Tibial artery (tissue), 4 donors: ENCODE measurements at regions not wholly inside any gene's neighbourhood (a gene's known extent, or its start where the extent isn't known, plus 50 kb on each side); places are given as distances from the start of the nearest gene placed in this dataset.

Experiments used
- DNase-seq, 2 donors: peaks; one replicate each; pipeline ENCODE4 v3.0.0-alpha.2; 2019
- H3K27ac ChIP-seq, 2 donors: fragments of 200-600 bp; sonication (generic) in 1 of 2; 1 replicate in 1 of 2; 2 replicates in 1 of 2; pipeline ENCODE4 v1.5.1; 2018 to 2019; ENCODE audit warnings: mild to moderate bottlenecking in 1 of 2
- H3K27me3 ChIP-seq, 2 donors: fragments of 200-600 bp; sonication (generic) in 1 of 2; one replicate each; pipeline versions ENCODE4 v1.5.1 to v1.6.0; 2016 to 2019
- H3K36me3 ChIP-seq, 3 donors: fragments of 200-600 bp; sonication (generic) in 2 of 3; one replicate each; pipeline ENCODE4 v1.5.1; 2016 to 2019; ENCODE audit warnings: mild to moderate bottlenecking in 2 of 3
- H3K4me1 ChIP-seq, 4 donors: fragments of 200-600 bp; sonication (generic) in 2 of 4; 1 replicate in 3 of 4; 2 replicates in 1 of 4; pipeline ENCODE4 v1.5.1; 2016 to 2019
- H3K4me3 ChIP-seq, 2 donors: fragments of 200-600 bp; sonication (generic) in 1 of 2; 1 replicate in 1 of 2; 2 replicates in 1 of 2; pipeline ENCODE4 v1.5.1; 2018 to 2019; ENCODE audit warnings: mild to moderate bottlenecking in 2 of 2
- H3K9me3 ChIP-seq, 3 donors: fragments of 200-600 bp; sonication (generic) in 1 of 3; one replicate each; pipeline ENCODE4 v1.5.1; 2016 to 2019
- intact Hi-C: fragments of 100-400 bp; cut with DNase I; formaldehyde crosslinking; loops from one replicate; pipeline ENCODE4 v1.15.0; 2023; ENCODE audit warnings: low total_unique reads
- TF ChIP-seq, protein P1 (sequence below), 2 experiments: fragments of 200-600 bp in 1 of 2; fragments of 450-650 bp in 1 of 2; IDR thresholded peaks; one replicate each; pipeline ENCODE4 v1.5.1; 2017 to 2019; ENCODE audit warnings: antibody characterized with exemption in 2 of 2, mild to moderate bottlenecking in 1 of 2, moderate library complexity in 1 of 2

DNA sequence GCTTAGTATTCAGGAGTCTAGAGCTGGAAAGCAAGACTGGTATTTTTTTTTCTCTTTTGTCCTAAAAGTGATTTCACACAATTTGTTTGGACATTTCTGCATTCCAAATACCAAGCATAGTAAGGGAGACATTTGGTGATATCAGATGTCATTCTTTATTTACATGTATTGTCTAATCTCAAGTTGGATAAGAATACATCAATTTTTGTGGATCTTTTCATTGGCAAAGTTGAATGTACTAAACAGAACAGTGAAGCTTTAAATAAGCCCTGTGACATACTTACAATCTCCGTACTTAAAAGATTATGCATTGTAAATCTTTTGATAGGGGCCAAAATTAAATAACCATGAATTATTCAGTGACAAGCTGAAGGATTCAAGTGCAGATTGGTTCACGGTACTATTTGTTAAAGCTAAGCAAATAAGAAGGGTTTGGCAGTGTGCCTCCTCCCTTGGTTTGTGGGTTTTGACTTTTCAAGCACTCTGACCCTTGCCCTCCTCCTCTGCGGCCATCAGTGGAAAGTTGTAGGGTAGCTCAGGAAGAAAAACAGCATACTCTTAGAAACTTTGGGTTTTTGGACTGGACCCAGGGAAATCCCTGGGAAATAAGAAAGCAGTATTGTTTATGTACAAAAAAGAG is 663.7 kb downstream of the ADGRL2 start:
- H3K4me1 ChIP-seq, result peaks cover 0 to 30% (median 7%) of the 10 kb centered on the region in 4 donors
- intact Hi-C loops, result no loop called here
- no peak overlapping the region for H3K4me3 ChIP-seq
- TF ChIP-seq, protein P1, sequence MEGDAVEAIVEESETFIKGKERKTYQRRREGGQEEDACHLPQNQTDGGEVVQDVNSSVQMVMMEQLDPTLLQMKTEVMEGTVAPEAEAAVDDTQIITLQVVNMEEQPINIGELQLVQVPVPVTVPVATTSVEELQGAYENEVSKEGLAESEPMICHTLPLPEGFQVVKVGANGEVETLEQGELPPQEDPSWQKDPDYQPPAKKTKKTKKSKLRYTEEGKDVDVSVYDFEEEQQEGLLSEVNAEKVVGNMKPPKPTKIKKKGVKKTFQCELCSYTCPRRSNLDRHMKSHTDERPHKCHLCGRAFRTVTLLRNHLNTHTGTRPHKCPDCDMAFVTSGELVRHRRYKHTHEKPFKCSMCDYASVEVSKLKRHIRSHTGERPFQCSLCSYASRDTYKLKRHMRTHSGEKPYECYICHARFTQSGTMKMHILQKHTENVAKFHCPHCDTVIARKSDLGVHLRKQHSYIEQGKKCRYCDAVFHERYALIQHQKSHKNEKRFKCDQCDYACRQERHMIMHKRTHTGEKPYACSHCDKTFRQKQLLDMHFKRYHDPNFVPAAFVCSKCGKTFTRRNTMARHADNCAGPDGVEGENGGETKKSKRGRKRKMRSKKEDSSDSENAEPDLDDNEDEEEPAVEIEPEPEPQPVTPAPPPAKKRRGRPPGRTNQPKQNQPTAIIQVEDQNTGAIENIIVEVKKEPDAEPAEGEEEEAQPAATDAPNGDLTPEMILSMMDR (IDR thresholded peaks at IDR 0.05), result no peak
- no peak for DNase-seq
- H3K27me3 ChIP-seq, result no peaks in the 10 kb centered on the region
- no peaks in the 10 kb centered on the region for H3K36me3 ChIP-seq
- H3K27ac ChIP-seq, result peak overlapping the region in 1 of 2 donors; percentile 52
- no peaks in the 10 kb centered on the region for H3K9me3 ChIP-seq

GRCh38 chr1:82463951-82464350 is 663.2 kb downstream of the ADGRL2 start:
- peak overlapping the region in 1 of 2 donors; percentile 52 for H3K27ac ChIP-seq
- no peaks in the 10 kb centered on the region for H3K36me3 ChIP-seq
- H3K4me1 ChIP-seq, result peaks cover 0 to 30% (median 7%) of the 10 kb centered on the region in 4 donors
- no peaks in the 10 kb centered on the region for H3K27me3 ChIP-seq
- TF ChIP-seq, protein P1 (IDR thresholded peaks at IDR 0.05), result no peak
- no peak overlapping the region for H3K4me3 ChIP-seq
- intact Hi-C loops, result no loop called here
- DNase-seq, result no peak
- H3K9me3 ChIP-seq, result no peaks in the 10 kb centered on the region

DNA sequence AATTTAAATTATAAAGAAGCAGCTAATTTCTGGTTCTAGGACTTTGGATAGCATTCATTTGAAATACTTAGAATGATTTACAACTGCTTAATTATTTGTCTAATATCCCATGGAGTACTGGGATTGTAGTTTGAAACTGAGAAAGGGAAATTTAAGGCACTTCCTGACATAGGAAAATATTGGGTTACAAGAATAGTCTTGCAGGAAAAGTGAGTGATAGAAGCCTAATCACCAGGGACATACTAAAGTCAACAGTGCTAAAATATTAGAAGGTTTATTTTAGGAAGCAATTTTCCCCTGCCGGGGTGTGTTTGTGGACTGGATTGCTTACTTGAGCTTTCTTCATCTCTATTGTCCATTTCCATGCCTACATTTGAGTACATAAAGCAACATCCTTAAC is 661.6 kb downstream of the ADGRL2 start:
- no peak overlapping the region for H3K4me3 ChIP-seq
- H3K36me3 ChIP-seq, result no peaks in the 10 kb centered on the region
- H3K27me3 ChIP-seq, result no peaks in the 10 kb centered on the region
- intact Hi-C loops, result no loop called here
- no peaks in the 10 kb centered on the region for H3K9me3 ChIP-seq
- no peak overlapping the region for H3K27ac ChIP-seq
- peaks cover 0 to 30% (median 7%) of the 10 kb centered on the region in 4 donors for H3K4me1 ChIP-seq
- TF ChIP-seq, protein P1 (IDR thresholded peaks at IDR 0.05), result no peak
- no peak for DNase-seq

DNA sequence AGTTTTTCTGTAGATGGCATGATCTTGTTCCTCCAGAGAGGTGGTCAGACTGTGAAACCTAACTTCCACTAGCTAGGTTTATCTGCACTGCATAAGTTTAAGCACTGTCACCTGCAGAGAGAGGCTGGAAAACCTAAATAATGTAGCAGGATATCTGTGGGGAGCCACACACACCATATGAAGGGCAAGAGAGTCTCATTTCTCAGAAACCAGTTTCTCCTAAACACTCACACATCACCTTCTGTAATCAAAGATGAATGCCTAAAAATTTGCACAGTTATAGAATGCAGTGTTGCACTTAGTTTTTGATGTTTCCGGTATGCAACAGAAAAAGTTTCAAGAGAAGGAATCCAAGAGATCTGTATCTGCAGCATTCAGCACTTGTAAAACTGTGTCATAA is 654.6 kb downstream of the ADGRL2 start:
- Histone ChIP-seq H3K27ac (no peak overlapping the region), H3K4me3 (no peak overlapping the region), H3K27me3 (no peaks in the 10 kb centered on the region), H3K36me3 (no peaks in the 10 kb centered on the region), H3K9me3 (peaks cover 0 to 10% (median 6%) of the 10 kb centered on the region in 3 donors), H3K4me1 (no peaks in the 10 kb centered on the region)
- intact Hi-C loops, result no loop called here
- TF ChIP-seq, protein P1 (IDR thresholded peaks at IDR 0.05), result no peak
- DNase-seq, result no peak

GRCh38 chr1:82454431-82454830 is 653.7 kb downstream of the ADGRL2 start:
- DNase-seq, result no peak
- Histone ChIP-seq H3K4me3 (no peak overlapping the region), H3K4me1 (no peaks in the 10 kb centered on the region), H3K27me3 (no peaks in the 10 kb centered on the region), H3K36me3 (no peaks in the 10 kb centered on the region), H3K27ac (no peak overlapping the region), H3K9me3 (peaks cover 0 to 10% (median 6%) of the 10 kb centered on the region in 3 donors)
- TF ChIP-seq, protein P1 (IDR thresholded peaks at IDR 0.05), result no peak
- intact Hi-C loops, result no loop called here
